GM19463 (cell line): ENCODE measurements at regions not wholly inside any gene's neighbourhood (a gene's known extent, or its start where the extent isn't known, plus 50 kb on each side); places are given as distances from the start of the nearest gene placed in this dataset.

Source experiments
- ATAC-seq: cut with Tn5 transposase; IDR thresholded peaks from one replicate; pipeline ENCODE4 v1.9.1; 2021; ENCODE audit warnings: mild to moderate bottlenecking, moderate library complexity; ENCODE audit not compliant: unreplicated experiment

GRCh38 chr6:91447081-91447480, 860.2 kb upstream of the MAP3K7 start:
- no peak for ATAC-seq

GRCh38 chr6:91443405-91443804, 856.5 kb upstream of the MAP3K7 start:
- ATAC-seq, result no peak

GRCh38 chr6:91442342-91442741, 855.5 kb upstream of the MAP3K7 start:
- peak; percentile 41 for ATAC-seq

DNA sequence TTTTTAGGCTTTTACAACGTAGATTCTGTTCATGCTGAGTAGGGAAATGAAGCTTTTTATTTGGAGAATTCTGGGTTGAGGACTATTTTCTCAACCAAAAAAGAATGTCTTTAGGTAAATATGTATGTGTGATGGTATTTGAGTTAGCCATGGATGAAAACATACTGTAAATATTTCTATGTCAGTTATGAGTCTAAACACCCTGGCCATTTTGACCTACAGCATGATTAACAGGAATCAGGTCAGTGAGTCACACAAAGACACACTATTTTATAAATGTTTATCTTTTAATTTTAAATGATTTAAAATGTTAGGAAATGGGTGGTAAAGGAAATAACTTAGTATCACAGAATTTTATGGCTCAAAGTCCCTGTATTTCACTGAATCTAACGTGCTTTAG, 851.7 kb upstream of the MAP3K7 start:
- ATAC-seq, result no peak

- no peak for ATAC-seq
Observed at GRCh38 chr6:91437315-91437729, 850.5 kb upstream of the MAP3K7 start.

GRCh38 chr6:91436448-91436847, 849.6 kb upstream of the MAP3K7 start:
- no peak for ATAC-seq

DNA sequence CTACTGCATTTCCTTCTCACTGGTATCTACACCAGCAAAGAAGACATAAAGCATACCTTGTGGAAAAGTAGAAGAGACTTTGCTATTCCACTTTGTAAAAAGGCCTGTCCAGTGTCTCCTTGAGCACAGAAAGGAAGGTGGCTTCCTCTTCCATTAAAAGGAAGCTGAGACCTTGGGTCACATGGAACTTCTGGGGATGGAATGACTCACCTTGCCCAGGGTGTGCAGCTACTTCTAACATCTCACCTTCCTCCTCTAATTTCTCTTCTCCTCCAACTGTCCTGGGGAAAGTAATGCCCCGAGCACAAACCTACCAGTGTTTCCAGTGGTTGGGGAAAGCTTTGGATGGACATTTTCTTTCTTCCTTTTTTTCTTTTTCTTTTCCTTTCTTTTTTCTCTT, 848.8 kb upstream of the MAP3K7 start:
- no peak for ATAC-seq

- no peak for ATAC-seq
Observed at GRCh38 chr6:91434576-91434975, 847.7 kb upstream of the MAP3K7 start.

DNA sequence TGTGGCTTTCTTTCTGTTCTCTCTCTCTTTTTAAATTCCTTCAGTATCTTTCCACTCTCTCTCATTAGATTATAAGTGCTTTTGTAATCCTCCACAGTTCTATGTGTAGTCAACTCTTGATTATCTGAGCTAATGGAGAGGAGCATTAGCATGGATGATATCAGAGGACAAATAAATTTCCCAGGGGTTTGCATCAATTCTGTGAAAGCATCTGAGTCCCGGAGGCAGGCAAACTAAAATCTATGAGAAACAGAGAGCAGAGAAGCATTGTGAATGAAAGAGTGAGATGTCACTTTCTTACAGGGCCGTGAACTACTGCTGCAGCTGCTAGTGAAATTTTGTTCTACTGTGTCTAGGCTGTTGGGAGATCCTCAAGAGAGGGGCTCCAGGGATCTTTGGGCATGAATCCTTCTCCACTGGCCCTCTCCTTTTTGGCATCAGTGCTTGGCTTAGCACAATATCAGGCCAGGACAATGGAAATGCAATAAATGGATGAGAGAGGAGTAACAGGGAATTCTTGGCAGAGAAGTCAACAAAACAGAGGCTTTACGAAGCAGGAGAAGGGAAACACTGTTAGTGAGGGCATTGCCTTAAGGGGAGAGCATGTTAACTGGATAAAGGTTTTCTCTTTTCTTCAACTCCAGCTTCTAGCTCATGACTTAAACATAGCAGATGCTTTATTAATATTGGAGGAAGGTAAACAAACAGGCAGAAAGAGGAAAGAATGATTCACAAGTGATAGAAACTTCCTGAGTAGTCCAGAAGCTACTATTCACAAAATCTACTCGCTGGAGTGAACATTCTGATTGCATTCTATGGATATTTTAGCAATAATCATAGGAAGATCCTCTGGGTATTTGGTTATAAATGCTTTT, 847.0 kb upstream of the MAP3K7 start:
- ATAC-seq, result no peak

GRCh38 chr6:91428953-91429560, 842.2 kb upstream of the MAP3K7 start:
- no peak for ATAC-seq

GRCh38 chr6:91428296-91428695, 841.4 kb upstream of the MAP3K7 start:
- no peak for ATAC-seq

- no peak for ATAC-seq
Observed at GRCh38 chr6:91420243-91420642, 833.4 kb upstream of the MAP3K7 start.

DNA sequence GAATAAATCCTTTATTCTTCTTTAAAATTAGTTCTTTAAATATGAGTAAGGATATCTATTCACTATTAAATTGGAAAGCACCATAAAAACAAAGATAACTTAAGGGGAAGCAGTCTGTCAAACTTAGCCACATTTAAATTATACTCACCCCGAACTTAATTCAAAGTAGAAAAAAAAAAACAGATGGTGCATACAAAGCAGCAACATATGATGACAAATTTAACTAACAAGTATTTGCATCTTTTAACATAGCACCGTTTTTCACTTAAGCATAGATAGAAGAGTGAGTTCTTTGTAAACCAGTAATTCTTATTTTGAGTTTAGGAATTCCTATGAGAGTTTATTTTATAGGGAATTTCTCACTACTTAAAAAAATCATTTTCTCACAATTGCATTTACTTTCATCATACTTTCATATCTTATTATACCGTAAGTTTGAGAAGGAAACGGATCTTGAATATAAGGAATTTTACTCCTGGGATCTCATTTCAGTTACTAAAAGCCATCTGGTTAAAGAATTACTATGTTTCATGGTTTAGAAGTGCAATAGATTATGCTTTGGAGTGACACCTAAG, 828.2 kb upstream of the MAP3K7 start:
- no peak for ATAC-seq

- ATAC-seq, result no peak
Observed at GRCh38 chr6:91412532-91412931, 825.7 kb upstream of the MAP3K7 start.

GRCh38 chr6:91407706-91408105, 820.8 kb upstream of the MAP3K7 start:
- ATAC-seq, result no peak

DNA sequence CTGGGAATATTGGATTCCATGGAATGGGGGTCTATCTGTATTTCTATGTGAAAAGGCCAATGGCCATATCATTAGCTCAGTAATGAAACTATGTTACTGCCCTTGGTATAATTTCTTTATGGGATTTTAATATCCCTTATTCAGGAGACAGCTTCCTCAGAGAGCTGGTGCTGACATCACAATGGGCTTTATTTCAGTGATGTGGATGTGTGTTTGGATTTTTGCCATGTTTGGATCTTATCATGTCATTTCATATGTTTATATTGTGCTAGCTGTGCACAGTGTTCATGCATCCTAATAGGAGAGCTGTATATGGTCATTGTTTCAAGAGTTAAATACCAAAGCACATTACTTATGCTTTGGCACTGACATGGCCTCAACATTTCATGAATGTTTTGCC, 806.1 kb upstream of the MAP3K7 start:
- no peak for ATAC-seq

GRCh38 chr6:91387290-91388059, 800.6 kb upstream of the MAP3K7 start:
- ATAC-seq, result no peak

- ATAC-seq, result no peak
Observed at GRCh38 chr6:91386204-91386603, 799.3 kb upstream of the MAP3K7 start.

DNA sequence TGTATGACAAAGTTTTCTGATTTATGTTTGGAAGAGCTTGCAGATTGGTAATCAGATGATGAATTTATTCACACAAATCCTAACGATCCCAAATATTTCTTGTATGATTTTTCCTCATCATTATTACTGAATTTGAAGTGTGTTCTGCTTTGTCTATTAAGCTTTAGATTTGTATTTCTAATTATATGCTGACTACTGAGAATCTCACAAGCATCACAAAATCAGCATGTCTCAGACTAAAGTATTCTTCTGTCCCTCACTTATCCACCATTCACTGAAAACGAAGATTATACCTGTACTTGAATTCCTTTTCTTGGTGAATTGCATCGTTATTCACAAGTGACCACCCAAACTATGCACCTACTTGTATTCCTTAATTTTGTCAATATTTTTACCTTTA, 796.3 kb upstream of the MAP3K7 start:
- no peak for ATAC-seq

GRCh38 chr6:91376686-91377085, 789.8 kb upstream of the MAP3K7 start:
- ATAC-seq, result no peak

DNA sequence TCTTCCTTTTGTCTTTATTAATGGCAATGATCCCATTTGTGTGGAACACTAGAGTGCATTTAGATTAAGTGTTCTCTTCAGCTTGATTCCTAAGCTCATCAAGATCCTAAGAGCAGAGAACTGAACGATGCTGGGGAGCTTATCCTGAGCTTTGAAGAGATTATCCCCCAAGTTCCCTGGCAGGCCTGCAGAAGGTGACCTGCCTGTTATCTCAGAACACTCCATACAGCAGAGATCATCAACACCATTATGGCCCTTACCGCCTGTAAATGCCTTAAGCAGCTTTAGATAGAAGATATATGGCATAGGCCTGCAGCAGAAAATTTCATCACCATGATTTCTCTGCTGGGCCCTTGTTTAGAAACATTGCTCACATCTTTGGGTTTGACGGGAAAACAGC, 779.9 kb upstream of the MAP3K7 start:
- ATAC-seq, result no peak
